HG03095 (cell line): ENCODE measurements at regions not wholly inside any gene's neighbourhood (a gene's known extent, or its start where the extent isn't known, plus 50 kb on each side); places are given as distances from the start of the nearest gene placed in this dataset.
"Not testable (repeated sequence)": the region's sequence is repeated elsewhere in the genome, so short reads cannot be mapped to it uniquely, and the experiment has no call there.

ENCODE experiments used
- ATAC-seq: cut with Tn5 transposase; IDR thresholded peaks from one replicate; pipeline ENCODE4 v1.9.1; 2021; ENCODE audit warnings: moderate library complexity; ENCODE audit not compliant: unreplicated experiment

GRCh38 chr10:109732254-109732965 is 190.9 kb downstream of the XPNPEP1 start:
- no peak for ATAC-seq

GRCh38 chr10:109729895-109730294 is 193.4 kb downstream of the XPNPEP1 start:
- not testable (repeated sequence) for ATAC-seq

GRCh38 chr10:109727436-109727835 is 195.9 kb downstream of the XPNPEP1 start:
- ATAC-seq = no peak

GRCh38 chr10:109726473-109726872 is 196.8 kb downstream of the XPNPEP1 start:
- ATAC-seq = no peak

- ATAC-seq = no peak
Observed at GRCh38 chr10:109723305-109723704, 200.0 kb downstream of the XPNPEP1 start.

GRCh38 chr10:109721453-109722064 is 201.8 kb downstream of the XPNPEP1 start:
- ATAC-seq = no peak

DNA sequence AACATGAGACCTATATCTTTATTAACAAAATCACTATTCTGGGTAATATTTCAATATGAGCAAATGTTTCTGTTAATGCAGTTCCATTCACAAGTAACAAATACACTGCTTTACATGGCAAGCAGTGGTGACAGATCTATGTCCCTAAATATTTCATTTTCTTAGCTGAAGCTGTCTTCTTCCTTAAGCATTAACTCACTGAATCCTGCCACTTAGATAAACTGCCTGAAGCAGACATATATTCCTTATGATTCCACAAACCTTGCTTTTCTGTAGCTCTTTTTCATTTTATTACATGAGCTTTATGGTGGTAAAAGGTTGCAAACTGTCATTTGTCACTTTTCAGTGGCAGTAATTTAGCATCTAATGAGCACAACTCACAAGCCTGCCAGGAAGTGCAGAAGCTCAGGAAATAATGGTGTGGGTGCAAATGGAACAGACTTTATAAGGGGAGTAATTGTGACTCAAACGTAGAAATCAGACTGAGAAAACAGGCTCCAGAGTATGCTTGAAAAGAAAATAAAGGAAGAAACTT is 217.2 kb downstream of the XPNPEP1 start:
- ATAC-seq = no peak

DNA sequence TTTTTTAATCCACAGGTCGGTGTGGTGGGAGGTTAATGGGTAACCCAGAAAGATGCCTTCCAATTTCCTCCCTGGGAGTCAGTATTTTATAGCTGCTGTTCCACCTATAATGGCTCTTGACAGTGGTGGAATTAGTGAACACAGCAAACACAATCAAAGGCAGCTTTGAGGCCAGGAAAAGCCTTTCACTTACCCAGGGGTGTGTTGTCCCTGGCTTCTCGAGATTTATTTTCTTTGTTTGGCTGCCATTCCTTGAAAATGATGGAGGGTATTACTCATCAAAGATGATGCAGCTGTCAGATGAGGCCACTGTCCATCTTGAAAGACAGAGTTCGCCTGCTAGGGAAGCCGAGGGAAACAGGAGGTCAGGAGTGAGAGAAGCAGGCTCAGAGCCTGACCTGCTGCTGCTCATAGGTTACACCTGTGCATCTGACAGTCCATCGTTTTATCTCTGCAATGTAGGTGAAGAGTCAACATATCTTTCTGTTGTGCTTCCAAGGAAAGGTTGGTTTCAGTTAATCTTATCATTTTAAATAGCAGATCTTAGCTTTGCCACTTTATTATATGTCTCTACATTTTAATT is 221.6 kb downstream of the XPNPEP1 start:
- no peak for ATAC-seq

DNA sequence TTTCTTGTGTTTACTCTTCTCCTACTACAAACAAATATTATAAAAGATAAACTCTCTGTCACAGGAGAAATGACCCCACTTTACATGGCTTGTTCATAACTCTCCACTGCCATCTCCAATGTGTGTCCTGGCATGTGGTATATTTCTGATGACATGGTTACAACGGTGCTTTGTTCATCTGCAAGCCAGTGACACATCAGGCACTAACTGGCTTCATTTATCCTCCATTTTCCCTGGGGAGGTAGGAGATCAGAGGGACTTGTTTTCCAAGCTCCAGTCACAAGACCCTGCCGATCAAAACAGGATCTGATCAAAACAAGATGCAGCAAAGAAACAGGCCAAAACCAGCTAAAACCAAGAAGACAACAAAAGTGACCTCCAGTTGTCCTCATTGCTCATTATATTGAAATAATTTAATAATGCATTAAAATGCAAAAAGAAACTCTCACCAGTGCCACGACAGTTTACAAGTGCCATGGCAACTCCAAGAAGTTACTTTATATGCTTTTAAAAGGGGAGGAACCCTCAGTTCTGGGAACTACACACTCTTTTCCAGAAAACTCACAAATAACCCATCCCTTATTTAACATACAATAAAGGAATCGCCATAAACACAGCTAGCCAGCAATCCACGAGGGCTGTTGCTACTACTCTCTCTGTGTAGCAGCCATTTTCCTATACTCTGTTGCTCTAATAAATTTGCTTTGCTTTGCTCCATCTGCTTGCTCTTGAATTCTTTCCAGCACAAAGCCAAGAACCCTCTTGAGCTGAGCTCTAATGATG is 224.2 kb downstream of the XPNPEP1 start:
- no peak for ATAC-seq

DNA sequence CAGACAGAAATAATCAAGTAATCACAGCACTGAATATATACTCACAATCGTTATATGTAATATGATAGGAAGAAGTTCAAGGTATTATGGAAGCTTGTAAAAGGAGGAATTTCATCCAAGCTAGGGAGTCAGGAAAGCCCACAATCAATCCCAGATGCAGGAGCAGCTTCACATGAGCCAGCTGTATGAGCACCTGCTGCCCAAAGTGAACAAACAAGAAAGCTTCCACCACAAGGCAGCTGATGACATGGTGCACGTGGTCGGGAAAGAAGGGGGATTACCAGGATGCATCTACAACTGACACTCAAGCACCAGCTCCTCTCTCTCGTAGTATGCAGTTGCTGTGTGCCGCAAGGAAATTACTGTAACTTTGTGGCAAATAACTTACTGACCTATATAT is 225.2 kb downstream of the XPNPEP1 start:
- ATAC-seq = no peak

- ATAC-seq = no peak
Observed at GRCh38 chr10:109696981-109697775, 226.1 kb downstream of the XPNPEP1 start.

DNA sequence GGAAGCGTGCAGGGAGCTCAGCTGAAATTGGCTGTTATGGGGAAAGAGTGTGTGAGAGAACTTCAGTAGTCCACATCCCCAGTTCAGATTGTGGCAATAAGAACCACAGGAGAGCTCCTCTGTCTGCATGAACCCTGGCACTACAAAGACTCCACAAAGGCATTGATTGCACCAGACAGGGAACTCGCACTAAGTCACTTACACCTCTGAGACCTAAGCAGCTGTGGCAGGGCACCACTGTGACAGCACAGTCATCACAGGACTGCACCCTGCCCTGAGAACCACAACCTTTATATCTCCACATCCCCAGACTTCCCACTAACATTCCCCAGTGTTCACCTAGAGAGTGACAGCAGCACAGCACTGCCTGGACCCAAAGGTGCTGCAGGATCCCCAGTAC is 226.8 kb downstream of the XPNPEP1 start:
- ATAC-seq = no peak

- no peak for ATAC-seq
Observed at GRCh38 chr10:109695988-109696387, 227.3 kb downstream of the XPNPEP1 start.

GRCh38 chr10:109689785-109690184 is 233.5 kb downstream of the XPNPEP1 start:
- ATAC-seq = no peak

DNA sequence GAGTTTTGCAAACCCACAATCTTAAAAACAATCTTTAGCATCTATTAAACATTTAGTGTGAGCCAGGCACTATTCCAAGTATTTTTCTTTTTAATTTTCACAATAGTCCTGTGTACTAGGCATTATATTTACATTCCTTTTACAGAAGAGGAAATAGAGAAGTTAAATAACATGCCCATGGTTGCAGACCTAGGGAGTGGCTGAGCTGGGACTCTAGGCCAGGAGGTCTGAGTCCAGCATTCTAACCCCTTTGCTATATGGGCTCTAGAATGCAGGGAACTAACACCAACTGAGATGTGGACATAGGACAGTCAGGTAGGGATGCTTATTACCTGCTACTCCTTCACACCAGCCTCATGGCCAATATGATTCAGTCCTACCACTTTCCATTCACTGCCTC is 243.8 kb downstream of the XPNPEP1 start:
- no peak for ATAC-seq

- no peak for ATAC-seq
Observed at GRCh38 chr10:109678857-109679256, 244.5 kb downstream of the XPNPEP1 start.

- no peak for ATAC-seq
Observed at GRCh38 chr10:109676703-109677102, 246.6 kb downstream of the XPNPEP1 start.

DNA sequence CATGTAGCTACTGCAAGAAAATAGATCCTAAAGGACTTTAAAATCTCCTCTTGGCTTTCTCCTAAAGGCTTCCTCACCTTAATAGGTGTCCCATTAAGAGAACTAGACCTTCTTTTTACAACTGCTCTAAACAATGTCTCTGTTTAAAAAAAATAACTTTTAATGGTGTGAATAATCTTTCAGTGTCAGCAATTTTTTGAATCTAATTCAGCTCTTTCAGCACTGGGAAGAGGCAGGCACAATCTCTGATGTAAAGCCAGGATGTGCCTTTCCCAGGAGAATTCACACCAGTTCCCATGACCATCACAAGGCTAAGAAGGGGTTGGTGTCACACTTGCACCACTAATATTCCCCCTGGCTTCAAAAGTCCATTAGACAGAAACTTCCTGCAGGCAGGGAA is 254.6 kb downstream of the XPNPEP1 start:
- no peak for ATAC-seq

GRCh38 chr10:109668154-109668665 is 255.1 kb downstream of the XPNPEP1 start:
- no peak for ATAC-seq

GRCh38 chr10:109665321-109665720 is 258.0 kb downstream of the XPNPEP1 start:
- no peak for ATAC-seq
